Retinal pigment epithelial cell (primary cell): ENCODE measurements at regions not wholly inside any gene's neighbourhood (a gene's known extent, or its start where the extent isn't known, plus 50 kb on each side); places are given as distances from the start of the nearest gene placed in this dataset.

ENCODE experiments used
- DNase-seq: peaks from one replicate; pipeline ENCODE4 v3.0.0-alpha.2; 2010; ENCODE audit warnings: low read depth
- H3K4me3 ChIP-seq: 2 replicates; pipeline ENCODE4 v1.5.1; 2011; ENCODE audit warnings: mild to moderate bottlenecking, low read length, control low read depth, moderate library complexity
- CTCF ChIP-seq: conservative IDR thresholded peaks from 2 replicates; pipeline ENCODE4 v1.5.1; 2011; ENCODE audit warnings: low read depth, low read length, control low read depth, inconsistent platforms

- TF ChIP-seq CTCF: no peak
- no peak overlapping the region for H3K4me3 ChIP-seq
- DNase-seq: no peak
Measured at GRCh38 chr1:8255712-8256111, 62.2 kb upstream of the SLC45A1 start.

GRCh38 chr1:8252266-8252951, 65.5 kb upstream of the SLC45A1 start:
- H3K4me3 ChIP-seq: no peak overlapping the region
- DNase-seq: no peak
- no peak for TF ChIP-seq CTCF

GRCh38 chr1:8251635-8252034, 66.3 kb upstream of the SLC45A1 start:
- TF ChIP-seq CTCF: no peak
- no peak overlapping the region for H3K4me3 ChIP-seq
- DNase-seq: no peak

GRCh38 chr1:8249838-8250237, 68.1 kb upstream of the SLC45A1 start:
- H3K4me3 ChIP-seq: no peak overlapping the region
- TF ChIP-seq CTCF: no peak
- no peak for DNase-seq

GRCh38 chr1:8247811-8248436, 70.0 kb upstream of the SLC45A1 start:
- no peak for DNase-seq
- no peak for TF ChIP-seq CTCF
- H3K4me3 ChIP-seq: no peak overlapping the region

GRCh38 chr1:8244304-8244703, 73.6 kb upstream of the SLC45A1 start:
- no peak for DNase-seq
- no peak overlapping the region for H3K4me3 ChIP-seq
- no peak for TF ChIP-seq CTCF

GRCh38 chr1:8242498-8242897, 75.4 kb upstream of the SLC45A1 start:
- no peak for DNase-seq
- no peak overlapping the region for H3K4me3 ChIP-seq
- TF ChIP-seq CTCF: no peak
